Effector memory CD8-positive, alpha-beta T cell (primary cell): ENCODE measurements at regions not wholly inside any gene's neighbourhood (a gene's known extent, or its start where the extent isn't known, plus 50 kb on each side); places are given as distances from the start of the nearest gene placed in this dataset.
"Not testable (repeated sequence)": the region's sequence is repeated elsewhere in the genome, so short reads cannot be mapped to it uniquely, and the experiment has no call there.

ENCODE experiments used
- ATAC-seq: fragments of 150-1000 bp; cut with Tn5 transposase; replicated peaks from 2 replicates; pipeline ENCODE4 v1.10.0; 2021; ENCODE audit warnings: mild to moderate bottlenecking, moderate library complexity
- DNase-seq, 3 experiments: peaks; one replicate each; pipeline ENCODE4 v3.0.0; 2021
- H3K27ac Mint-ChIP-seq, 2 donors: one replicate each; pipeline ENCODE4 v1.8.0; 2022; ENCODE audit warnings: mild to moderate bottlenecking in 2 of 2, mixed read lengths in 2 of 2, moderate library complexity in 2 of 2
- H3K27me3 Mint-ChIP-seq, 2 donors: one replicate each; pipeline ENCODE4 v1.8.0; 2022; ENCODE audit warnings: mixed read lengths in 2 of 2
- H3K36me3 Mint-ChIP-seq: one replicate; pipeline ENCODE4 v1.8.0; 2022; ENCODE audit warnings: mild to moderate bottlenecking, moderate library complexity, mixed read lengths; ENCODE audit not compliant: insufficient read depth
- H3K4me1 Mint-ChIP-seq, 2 donors: one replicate each; pipeline ENCODE4 v1.8.0; 2022; ENCODE audit warnings: low read depth in 2 of 2, mixed read lengths in 2 of 2
- H3K4me3 Mint-ChIP-seq, 2 donors: one replicate each; pipeline ENCODE4 v1.8.0; 2022; ENCODE audit warnings: mild to moderate bottlenecking in 2 of 2, mixed read lengths in 2 of 2, moderate library complexity in 2 of 2
- H3K9me3 Mint-ChIP-seq, 2 donors: one replicate each; pipeline ENCODE4 v1.8.0; 2022; ENCODE audit warnings: mixed read lengths in 2 of 2

GRCh38 chr6:139710556-139710955, 336.1 kb upstream of the CITED2 start:
- no peak overlapping the region for H3K4me3 Mint-ChIP-seq
- no peaks in the 10 kb centered on the region for H3K36me3 Mint-ChIP-seq
- DNase-seq (no peak), ATAC-seq (no peak)
- H3K4me1 Mint-ChIP-seq: no peaks in the 10 kb centered on the region
- no peaks in the 10 kb centered on the region for H3K9me3 Mint-ChIP-seq
- H3K27ac Mint-ChIP-seq: no peak overlapping the region
- H3K27me3 Mint-ChIP-seq: no peaks in the 10 kb centered on the region

GRCh38 chr6:139708337-139709199, 334.1 kb upstream of the CITED2 start:
- DNase-seq: no peak
- H3K27me3 Mint-ChIP-seq: no peaks in the 10 kb centered on the region
- H3K4me3 Mint-ChIP-seq: no peak overlapping the region
- H3K4me1 Mint-ChIP-seq: no peaks in the 10 kb centered on the region
- no peak overlapping the region for H3K27ac Mint-ChIP-seq
- no peak for ATAC-seq
- no peaks in the 10 kb centered on the region for H3K9me3 Mint-ChIP-seq
- no peaks in the 10 kb centered on the region for H3K36me3 Mint-ChIP-seq

GRCh38 chr6:139706912-139707311, 332.5 kb upstream of the CITED2 start:
- H3K36me3 Mint-ChIP-seq: no peaks in the 10 kb centered on the region
- H3K27ac Mint-ChIP-seq: no peak overlapping the region
- no peak for DNase-seq
- no peaks in the 10 kb centered on the region for H3K27me3 Mint-ChIP-seq
- ATAC-seq: no peak
- H3K4me1 Mint-ChIP-seq: no peaks in the 10 kb centered on the region
- H3K4me3 Mint-ChIP-seq: no peak overlapping the region
- H3K9me3 Mint-ChIP-seq: no peaks in the 10 kb centered on the region

DNA sequence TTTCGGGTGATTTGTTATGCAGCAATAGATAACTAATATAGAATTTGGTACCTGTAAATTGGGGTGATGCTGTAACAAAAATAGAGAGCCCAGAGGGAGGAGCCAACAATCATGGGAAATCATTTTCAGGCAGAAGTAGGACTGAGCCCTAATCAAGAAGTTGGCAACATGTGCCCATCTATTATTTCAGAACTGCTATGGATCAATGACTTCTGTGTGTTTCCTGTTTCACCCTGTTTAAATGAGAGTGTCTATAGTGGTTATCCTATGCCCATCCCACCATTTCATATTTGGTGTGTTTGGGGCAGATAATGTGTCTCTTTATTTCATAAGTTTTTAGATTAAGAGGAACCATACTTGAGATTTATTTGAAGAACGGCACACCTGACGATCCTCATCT, 330.8 kb upstream of the CITED2 start:
- no peak overlapping the region for H3K4me3 Mint-ChIP-seq
- no peak for ATAC-seq
- H3K4me1 Mint-ChIP-seq: no peaks in the 10 kb centered on the region
- no peaks in the 10 kb centered on the region for H3K27me3 Mint-ChIP-seq
- no peak for DNase-seq
- no peaks in the 10 kb centered on the region for H3K9me3 Mint-ChIP-seq
- no peaks in the 10 kb centered on the region for H3K36me3 Mint-ChIP-seq
- H3K27ac Mint-ChIP-seq: no peak overlapping the region

- no peaks in the 10 kb centered on the region for H3K4me1 Mint-ChIP-seq
- no peak overlapping the region for H3K4me3 Mint-ChIP-seq
- H3K9me3 Mint-ChIP-seq: no peaks in the 10 kb centered on the region
- ATAC-seq (no peak), DNase-seq (no peak)
- H3K27me3 Mint-ChIP-seq: no peaks in the 10 kb centered on the region
- no peak overlapping the region for H3K27ac Mint-ChIP-seq
- no peaks in the 10 kb centered on the region for H3K36me3 Mint-ChIP-seq
Measured at GRCh38 chr6:139703780-139704179, 329.3 kb upstream of the CITED2 start.

- no peaks in the 10 kb centered on the region for H3K9me3 Mint-ChIP-seq
Measured at GRCh38 chr6:139702706-139703105, 328.3 kb upstream of the CITED2 start.

DNA sequence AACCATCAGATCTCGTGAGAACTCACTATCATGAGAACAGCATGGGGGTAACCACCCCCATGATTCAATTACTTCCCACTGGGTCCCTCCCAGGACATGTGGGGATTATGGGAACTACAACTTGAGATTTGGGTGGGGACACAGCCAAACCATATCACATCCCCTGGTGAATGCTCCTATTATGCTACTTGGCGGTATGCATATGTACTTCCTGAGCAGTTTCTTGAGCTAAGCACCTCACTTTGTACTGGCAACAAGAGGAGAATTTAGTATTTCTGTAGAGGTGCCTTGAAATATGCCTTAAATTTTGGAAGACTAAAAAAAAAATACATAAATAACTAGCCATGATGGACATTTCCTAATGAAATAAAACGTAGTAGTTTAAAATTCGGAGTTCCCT, 327.2 kb upstream of the CITED2 start:
- Mint-ChIP-seq H3K4me1 (peaks cover 2 to 4% of the 10 kb centered on the region in 2 donors), H3K9me3 (no peaks in the 10 kb centered on the region), H3K27me3 (no peaks in the 10 kb centered on the region), H3K27ac (no peak overlapping the region), H3K4me3 (no peak overlapping the region), H3K36me3 (no peaks in the 10 kb centered on the region)
- DNase-seq (no peak), ATAC-seq (no peak)

More at GRCh38 chr6:139702706-139703105, 328.3 kb upstream of the CITED2 start:
- no peak for DNase-seq
- Mint-ChIP-seq H3K4me1 (no peaks in the 10 kb centered on the region), H3K27me3 (no peaks in the 10 kb centered on the region), H3K27ac (no peak overlapping the region), H3K4me3 (no peak overlapping the region), H3K36me3 (no peaks in the 10 kb centered on the region)
- ATAC-seq: no peak

DNA sequence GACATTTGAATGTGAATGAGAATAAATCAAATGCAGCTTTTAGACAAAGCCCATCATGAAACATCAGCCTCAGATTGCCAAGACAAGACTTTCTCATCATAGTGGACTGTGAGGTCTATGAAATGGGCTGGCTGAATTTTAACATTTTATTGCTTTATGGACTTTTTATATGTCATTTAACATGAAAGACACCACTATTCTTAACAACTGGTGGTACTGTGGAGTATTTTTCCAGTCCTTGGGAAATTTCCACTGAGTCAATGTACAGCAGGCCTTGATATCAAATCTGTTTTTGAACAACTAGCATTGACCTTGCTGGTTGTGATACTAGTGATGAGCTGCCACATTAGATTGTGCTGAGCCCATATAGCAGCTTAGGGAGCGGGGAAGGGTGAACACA, 326.6 kb upstream of the CITED2 start:
- Mint-ChIP-seq H3K9me3 (no peaks in the 10 kb centered on the region), H3K36me3 (no peaks in the 10 kb centered on the region), H3K27me3 (no peaks in the 10 kb centered on the region), H3K4me1 (peaks cover 2 to 4% of the 10 kb centered on the region in 2 donors), H3K27ac (no peak overlapping the region), H3K4me3 (no peak overlapping the region)
- ATAC-seq: no peak
- DNase-seq: no peak

DNA sequence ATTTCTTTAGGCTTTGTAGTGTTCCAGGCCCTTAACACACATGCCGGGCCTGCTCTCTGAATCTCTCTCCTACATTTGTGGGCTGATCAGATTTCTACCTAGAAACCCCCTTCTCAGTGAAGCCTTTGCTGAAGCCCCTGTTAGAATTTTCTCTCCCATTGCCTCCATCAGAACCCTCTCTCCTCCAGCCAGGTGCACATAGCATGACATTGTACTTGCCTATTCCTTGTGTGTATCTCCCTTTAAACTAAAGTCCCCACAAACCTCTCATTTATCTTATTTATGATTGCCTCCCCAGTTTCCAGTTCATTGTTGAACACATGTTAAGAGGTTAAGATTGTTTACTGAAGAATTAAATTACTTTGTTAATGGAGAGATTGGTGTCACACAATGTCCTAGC, 325.5 kb upstream of the CITED2 start:
- ATAC-seq (no peak), DNase-seq (no peak)
- no peaks in the 10 kb centered on the region for H3K9me3 Mint-ChIP-seq
- H3K27ac Mint-ChIP-seq: no peak overlapping the region
- peaks cover 2 to 4% of the 10 kb centered on the region in 2 donors for H3K4me1 Mint-ChIP-seq
- H3K4me3 Mint-ChIP-seq: no peak overlapping the region
- no peaks in the 10 kb centered on the region for H3K36me3 Mint-ChIP-seq
- no peaks in the 10 kb centered on the region for H3K27me3 Mint-ChIP-seq

DNA sequence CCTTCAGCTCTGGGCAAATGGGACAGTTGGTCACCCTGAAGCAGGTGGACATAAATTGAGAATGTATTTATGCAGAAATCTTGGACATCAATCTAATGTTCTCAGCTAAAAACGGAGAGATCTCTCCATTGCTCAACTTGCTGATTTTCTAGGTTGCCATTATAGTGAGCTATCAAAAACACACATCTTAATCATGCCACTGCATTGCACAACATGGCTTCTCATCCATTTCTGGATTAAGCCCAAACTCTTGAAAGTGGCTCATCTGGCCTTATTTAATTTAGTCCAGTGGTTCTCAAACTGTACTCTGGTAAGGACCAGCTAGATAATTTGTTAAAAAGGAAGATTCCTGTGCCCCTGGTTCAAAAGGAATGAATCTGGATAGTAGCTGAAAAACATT, 324.9 kb upstream of the CITED2 start:
- DNase-seq: no peak
- H3K27me3 Mint-ChIP-seq: no peaks in the 10 kb centered on the region
- no peak for ATAC-seq
- no peaks in the 10 kb centered on the region for H3K9me3 Mint-ChIP-seq
- no peaks in the 10 kb centered on the region for H3K36me3 Mint-ChIP-seq
- H3K4me3 Mint-ChIP-seq: no peak overlapping the region
- H3K27ac Mint-ChIP-seq: no peak overlapping the region
- peaks cover 2 to 4% of the 10 kb centered on the region in 2 donors for H3K4me1 Mint-ChIP-seq

- no peak for DNase-seq
- Mint-ChIP-seq H3K4me1 (peaks cover 2 to 4% of the 10 kb centered on the region in 2 donors), H3K4me3 (no peak overlapping the region), H3K27me3 (no peaks in the 10 kb centered on the region), H3K27ac (no peak overlapping the region), H3K9me3 (no peaks in the 10 kb centered on the region), H3K36me3 (no peaks in the 10 kb centered on the region)
- ATAC-seq: no peak
Measured at GRCh38 chr6:139698526-139699176, 324.2 kb upstream of the CITED2 start.

DNA sequence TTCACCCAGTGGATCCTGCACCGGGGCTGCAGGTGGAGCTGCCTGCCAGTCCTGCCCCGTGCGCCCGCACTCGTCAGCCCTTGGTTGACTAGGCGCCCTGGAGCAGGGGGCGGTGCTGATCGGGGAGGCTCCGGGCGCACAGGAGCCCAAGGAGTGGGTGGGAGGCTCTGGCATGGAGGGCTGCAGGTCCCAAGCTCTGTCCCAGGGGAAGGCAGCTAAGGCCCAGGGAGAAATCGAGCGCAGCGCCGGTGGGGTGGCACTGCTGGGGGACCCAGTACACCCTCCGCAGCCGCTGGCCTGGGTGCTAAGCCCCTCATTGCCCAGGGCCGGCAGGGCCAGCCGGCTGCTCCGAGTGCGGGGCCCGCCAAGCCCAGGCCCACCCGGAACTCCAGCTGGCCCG, 323.4 kb upstream of the CITED2 start:
- H3K9me3 Mint-ChIP-seq, H3K27ac Mint-ChIP-seq, H3K27me3 Mint-ChIP-seq, DNase-seq, H3K4me3 Mint-ChIP-seq, H3K36me3 Mint-ChIP-seq, ATAC-seq, H3K4me1 Mint-ChIP-seq: not testable (repeated sequence)

DNA sequence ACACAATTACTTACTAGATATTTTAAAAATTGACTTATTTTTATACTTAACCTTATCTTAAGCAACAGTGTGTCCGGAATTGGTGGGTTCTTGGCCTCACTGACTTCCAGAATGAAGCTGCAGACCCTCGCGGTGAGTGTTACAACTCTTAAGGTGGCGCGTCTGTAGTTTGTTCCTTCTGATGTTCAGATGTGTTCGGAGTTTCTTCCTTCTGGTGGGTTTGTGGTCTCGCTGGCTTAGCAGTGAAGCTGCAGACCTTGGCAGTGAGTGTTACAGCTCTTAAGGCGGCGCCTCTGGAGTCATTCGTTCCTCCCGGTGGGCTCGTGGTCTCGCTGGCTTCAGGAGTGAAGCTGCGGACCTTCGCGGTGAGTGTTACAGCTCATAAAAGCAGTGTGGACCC, 322.5 kb upstream of the CITED2 start:
- Mint-ChIP-seq H3K27ac (peak overlapping the region in 1 of 2 donors; percentile 47), H3K4me3 (peak overlapping the region; percentile 62 to 70)
- not testable (repeated sequence) for H3K27me3 Mint-ChIP-seq, H3K9me3 Mint-ChIP-seq, DNase-seq, ATAC-seq, H3K4me1 Mint-ChIP-seq, H3K36me3 Mint-ChIP-seq

- no peak for ATAC-seq
- Mint-ChIP-seq H3K9me3 (no peaks in the 10 kb centered on the region), H3K27me3 (peaks cover 6 to 8% of the 10 kb centered on the region in 2 donors), H3K4me1 (peaks cover 2 to 7% of the 10 kb centered on the region in 2 donors), H3K27ac (no peak overlapping the region), H3K36me3 (no peaks in the 10 kb centered on the region), H3K4me3 (no peak overlapping the region)
- DNase-seq: no peak
Measured at GRCh38 chr6:139695361-139695760, 320.9 kb upstream of the CITED2 start.
